GM12872 (cell line): ENCODE measurements at regions not wholly inside any gene's neighbourhood (a gene's known extent, or its start where the extent isn't known, plus 50 kb on each side); places are given as distances from the start of the nearest gene placed in this dataset.
A peak's percentile ranks its signal among the peaks of the same experiment; 100 is the strongest.

Experiments
- TF ChIP-seq, protein P1 (sequence below): IDR thresholded peaks from 3 replicates; pipeline ENCODE4 v1.5.1; 2011; ENCODE audit warnings: low read depth, mild to moderate bottlenecking, low read length, moderate library complexity; ENCODE audit not compliant: insufficient read depth

GRCh38 chr11:123251657-123252344 lies 56.8 kb upstream of the CLMP start:
- TF ChIP-seq, protein P1, sequence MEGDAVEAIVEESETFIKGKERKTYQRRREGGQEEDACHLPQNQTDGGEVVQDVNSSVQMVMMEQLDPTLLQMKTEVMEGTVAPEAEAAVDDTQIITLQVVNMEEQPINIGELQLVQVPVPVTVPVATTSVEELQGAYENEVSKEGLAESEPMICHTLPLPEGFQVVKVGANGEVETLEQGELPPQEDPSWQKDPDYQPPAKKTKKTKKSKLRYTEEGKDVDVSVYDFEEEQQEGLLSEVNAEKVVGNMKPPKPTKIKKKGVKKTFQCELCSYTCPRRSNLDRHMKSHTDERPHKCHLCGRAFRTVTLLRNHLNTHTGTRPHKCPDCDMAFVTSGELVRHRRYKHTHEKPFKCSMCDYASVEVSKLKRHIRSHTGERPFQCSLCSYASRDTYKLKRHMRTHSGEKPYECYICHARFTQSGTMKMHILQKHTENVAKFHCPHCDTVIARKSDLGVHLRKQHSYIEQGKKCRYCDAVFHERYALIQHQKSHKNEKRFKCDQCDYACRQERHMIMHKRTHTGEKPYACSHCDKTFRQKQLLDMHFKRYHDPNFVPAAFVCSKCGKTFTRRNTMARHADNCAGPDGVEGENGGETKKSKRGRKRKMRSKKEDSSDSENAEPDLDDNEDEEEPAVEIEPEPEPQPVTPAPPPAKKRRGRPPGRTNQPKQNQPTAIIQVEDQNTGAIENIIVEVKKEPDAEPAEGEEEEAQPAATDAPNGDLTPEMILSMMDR, result no peak

GRCh38 chr11:123250892-123251656 lies 56.0 kb upstream of the CLMP start:
- TF ChIP-seq, protein P1, result no peak

DNA sequence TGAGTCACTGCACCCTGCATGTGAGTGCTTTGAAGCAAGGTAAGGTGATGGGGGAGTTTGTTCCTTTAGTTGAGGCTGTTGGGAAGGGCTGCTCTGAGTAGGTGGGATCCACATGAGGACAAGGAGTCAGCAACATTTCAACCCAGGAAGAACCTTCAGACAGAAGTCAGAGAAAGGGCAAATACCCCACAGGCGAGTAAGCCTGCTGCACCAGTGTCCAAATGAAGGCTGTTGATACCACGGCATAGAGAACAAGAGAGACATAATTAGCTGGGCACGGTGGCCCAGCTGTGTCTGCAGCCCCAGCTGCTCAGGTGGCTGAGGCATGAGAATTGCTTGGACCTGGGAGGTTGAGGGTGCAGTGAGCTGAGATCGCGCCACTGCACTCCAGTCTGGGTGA lies 54.3 kb upstream of the CLMP start:
- TF ChIP-seq, protein P1, result no peak

DNA sequence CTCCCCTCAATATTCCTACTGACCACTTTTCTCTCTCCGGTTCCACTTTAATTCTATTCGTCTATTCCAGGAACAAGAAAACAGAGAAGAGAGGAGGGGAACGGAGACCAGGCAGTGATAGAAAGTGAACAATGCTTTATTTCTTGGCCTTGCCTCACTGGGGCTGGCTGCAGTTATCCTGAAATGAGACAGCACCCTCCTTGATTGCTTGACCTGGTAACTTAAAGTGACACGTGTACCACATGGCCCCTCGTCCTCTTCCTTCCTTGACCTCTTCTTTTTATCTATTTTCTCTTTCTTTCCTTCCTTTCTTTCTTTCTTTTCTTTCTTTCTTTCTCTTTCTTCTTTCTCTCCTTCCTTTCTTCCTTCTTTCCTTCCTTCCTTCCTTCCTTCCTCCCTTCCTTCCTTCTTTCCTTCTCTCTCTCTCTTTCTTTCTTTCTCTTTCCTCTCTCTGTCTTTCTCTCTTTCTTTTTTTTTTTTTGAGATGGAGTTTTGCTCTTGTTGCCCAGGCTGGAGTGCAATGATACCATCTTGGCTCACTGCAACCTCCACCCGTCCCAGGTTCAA lies 52.8 kb upstream of the CLMP start:
- TF ChIP-seq, protein P1, result no peak

DNA sequence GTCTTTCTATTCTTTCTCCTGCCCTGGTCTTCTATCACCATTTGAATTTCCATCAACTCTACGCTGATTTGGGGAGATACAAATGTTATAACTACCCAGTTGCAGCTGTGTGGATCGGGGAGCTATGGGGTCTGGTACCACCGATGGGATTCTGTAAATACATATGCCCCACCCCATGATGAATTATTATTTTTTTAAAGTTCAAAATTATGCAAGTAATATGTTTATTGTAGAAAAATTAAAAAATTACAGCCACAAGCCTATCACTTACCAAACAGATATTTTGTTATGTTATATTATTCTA lies 52.4 kb upstream of the CLMP start:
- TF ChIP-seq, protein P1, result no peak

DNA sequence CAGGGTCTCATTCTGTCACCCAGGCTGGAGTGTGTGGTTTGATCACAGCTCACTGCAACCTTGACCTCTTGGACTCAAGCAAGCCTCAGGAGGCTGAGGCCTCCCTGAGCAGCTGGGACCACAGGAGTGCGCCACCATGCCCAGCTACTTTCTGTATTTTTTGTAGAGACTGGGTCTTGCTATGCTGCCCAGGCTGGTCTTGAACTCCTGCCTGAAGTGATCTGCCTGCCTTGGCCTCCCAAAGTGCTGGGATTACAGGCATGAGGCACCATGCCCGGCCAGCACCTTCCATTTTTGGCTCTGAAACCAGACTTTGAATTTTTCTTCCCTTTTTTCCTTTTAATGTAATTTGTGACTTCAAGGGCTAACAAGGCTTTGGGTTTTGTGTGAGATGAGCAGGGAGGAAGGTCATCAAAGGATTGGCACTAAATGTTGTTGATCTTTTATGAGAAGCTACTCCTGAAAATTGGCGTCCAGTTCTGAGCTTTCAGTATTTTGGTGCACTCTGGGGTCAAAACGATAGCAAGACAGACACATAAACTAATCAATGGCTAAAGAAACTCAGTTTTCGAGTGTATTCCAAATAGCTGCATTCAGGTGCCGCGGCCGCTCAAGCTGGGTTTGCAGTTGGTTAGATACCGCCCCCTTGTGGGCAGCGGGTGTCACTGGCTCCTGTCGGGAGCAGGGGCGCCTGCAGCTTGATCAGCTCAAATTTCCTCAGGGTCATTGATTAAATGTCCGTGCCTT lies 51.9 kb upstream of the CLMP start:
- TF ChIP-seq, protein P1, result peak; percentile 98

DNA sequence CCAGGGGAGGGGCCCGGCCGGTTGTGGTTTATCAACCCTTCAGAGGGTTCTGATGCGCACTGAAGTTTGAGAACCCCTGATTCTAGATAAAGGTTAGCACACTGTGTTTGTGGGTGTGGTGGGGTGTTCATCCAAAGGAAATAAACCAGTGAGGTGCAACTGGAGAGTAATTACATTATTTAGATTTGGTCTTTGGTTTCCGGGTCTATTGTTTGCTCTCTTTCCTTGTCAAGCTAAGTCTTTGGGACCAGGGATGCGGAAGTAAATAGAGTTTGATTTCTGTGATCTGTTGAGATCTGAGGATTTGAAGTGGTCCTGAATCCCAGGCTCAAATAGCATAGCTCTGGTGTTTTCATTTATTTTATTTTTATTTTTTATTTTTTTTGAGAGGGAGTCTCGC lies 50.5 kb upstream of the CLMP start:
- TF ChIP-seq, protein P1, result no peak
